Nucleus accumbens (tissue), 56 donors: ENCODE measurements at regions not wholly inside any gene's neighbourhood (a gene's known extent, or its start where the extent isn't known, plus 50 kb on each side); places are given as distances from the start of the nearest gene placed in this dataset.
A peak's percentile ranks its signal among the peaks of the same experiment; 100 is the strongest.
"Not testable (repeated sequence)": the region's sequence is repeated elsewhere in the genome, so short reads cannot be mapped to it uniquely, and the experiment has no call there.

Experiments
- DNase-seq, 56 donors: peaks; one replicate each; lab custom pipeline; 2025; lab: John Stamatoyannopoulos, UW

GRCh38 chr5:83815661-83816060 lies 95.0 kb upstream of the HAPLN1 start:
- no peak for DNase-seq

- no peak for DNase-seq
Measured at GRCh38 chr5:83810511-83810910, 89.9 kb upstream of the HAPLN1 start.

DNA sequence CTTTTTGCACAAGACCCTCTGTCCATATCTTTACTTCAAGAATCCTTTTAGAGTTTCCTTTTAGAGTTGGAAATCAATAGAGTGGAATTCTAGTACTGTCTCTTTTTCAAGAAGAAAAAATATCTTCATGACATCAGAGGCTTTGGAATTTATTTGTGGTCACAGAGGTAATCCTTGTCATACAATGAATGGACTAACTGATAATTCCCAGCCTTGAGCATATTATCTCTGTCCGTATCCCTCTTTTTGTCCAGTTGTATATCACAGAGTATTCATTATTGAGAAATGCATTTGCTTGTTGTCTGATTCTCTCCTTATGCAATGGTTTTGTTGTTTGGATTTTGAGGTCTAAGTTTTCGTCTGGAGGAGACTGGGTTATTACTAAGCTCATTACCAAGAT lies 82.0 kb upstream of the HAPLN1 start:
- DNase-seq: no peak

- DNase-seq: no peak
Measured at GRCh38 chr5:83800201-83800600, 79.5 kb upstream of the HAPLN1 start.

- not testable (repeated sequence) for DNase-seq
Measured at GRCh38 chr5:83799020-83799419, 78.4 kb upstream of the HAPLN1 start.

- DNase-seq: no peak
Measured at GRCh38 chr5:83789371-83789770, 68.7 kb upstream of the HAPLN1 start.

DNA sequence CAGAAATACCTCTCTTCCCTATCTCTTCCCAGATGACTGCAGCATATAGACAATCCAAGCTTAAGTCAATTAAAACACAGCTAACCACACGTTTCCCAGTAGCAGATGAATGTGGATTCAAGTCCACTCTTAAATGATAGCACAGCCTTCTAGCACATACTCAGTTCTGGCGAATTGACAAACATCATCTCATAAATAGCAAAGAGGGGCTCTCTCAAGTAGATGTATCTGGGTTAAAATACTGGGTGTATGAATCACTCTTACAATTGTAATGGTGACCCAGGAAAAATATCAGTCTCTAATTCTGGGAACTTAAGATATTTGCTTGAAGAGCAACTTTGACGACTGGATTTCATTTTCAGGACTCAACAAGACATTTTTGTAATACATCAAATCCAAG lies 67.0 kb upstream of the HAPLN1 start:
- no peak for DNase-seq

- no peak for DNase-seq
Measured at GRCh38 chr5:83785176-83785668, 64.6 kb upstream of the HAPLN1 start.

DNA sequence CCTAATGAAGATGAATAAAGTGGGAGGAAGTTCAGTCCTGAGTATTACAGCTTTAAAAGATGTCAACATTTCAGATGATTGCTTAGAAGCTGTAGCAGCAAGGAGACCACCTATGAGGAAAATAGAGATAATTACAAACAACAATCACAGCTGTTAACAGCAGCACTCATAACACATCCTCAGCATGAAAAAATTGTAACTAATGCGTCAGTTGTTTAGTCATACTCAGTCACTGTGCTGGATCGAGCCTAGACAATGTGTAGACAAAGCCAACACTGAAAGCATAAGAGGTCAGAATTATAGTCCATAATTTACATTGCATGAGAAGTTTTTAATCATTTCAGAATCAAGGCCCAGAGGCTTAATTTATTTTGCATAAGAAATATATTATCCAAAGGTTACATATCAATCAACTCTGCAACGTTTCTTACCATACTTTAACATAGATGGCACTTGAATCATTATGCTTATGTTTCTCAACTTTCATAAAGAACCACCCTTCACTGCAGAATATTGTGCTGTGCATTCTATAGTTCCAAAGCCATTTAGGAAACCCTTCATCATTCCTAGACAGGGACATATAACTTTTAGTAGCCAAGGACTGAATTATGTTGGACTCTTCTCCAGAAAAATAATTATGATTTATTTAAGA lies 60.2 kb upstream of the HAPLN1 start:
- DNase-seq: no peak

GRCh38 chr5:83777856-83778255 lies 57.2 kb upstream of the HAPLN1 start:
- DNase-seq: peak in 5 of 56 donors; percentile 1 to 17 (median 4)

GRCh38 chr5:83776437-83777031 lies 55.9 kb upstream of the HAPLN1 start:
- no peak for DNase-seq
